ENCODE measurements at regions not wholly inside any gene's neighbourhood (a gene's known extent, or its start where the extent isn't known, plus 50 kb on each side); places are given as distances from the start of the nearest gene placed in this dataset.

DNA sequence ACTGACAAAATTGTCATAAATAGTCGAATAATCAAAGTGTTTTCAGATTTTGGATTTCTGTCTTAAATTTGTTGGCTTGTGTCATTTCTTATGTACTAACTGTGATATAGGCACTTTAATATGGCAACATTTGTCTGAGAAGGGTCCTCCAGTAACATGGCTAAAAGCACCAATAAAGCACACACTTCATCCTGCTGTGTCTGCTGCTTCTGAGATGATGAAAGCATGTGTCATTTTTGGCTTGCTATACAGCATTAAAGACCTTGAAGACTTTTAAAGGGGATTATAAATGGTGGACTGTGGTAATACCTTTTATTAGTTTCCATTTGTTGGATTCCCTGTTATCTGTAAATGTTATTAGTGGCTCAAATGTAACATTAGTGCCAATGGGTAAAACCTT lies 551.8 kb upstream of the GRID2 start:
- TF ChIP-seq, protein P1, sequence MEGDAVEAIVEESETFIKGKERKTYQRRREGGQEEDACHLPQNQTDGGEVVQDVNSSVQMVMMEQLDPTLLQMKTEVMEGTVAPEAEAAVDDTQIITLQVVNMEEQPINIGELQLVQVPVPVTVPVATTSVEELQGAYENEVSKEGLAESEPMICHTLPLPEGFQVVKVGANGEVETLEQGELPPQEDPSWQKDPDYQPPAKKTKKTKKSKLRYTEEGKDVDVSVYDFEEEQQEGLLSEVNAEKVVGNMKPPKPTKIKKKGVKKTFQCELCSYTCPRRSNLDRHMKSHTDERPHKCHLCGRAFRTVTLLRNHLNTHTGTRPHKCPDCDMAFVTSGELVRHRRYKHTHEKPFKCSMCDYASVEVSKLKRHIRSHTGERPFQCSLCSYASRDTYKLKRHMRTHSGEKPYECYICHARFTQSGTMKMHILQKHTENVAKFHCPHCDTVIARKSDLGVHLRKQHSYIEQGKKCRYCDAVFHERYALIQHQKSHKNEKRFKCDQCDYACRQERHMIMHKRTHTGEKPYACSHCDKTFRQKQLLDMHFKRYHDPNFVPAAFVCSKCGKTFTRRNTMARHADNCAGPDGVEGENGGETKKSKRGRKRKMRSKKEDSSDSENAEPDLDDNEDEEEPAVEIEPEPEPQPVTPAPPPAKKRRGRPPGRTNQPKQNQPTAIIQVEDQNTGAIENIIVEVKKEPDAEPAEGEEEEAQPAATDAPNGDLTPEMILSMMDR (IDR thresholded peaks at IDR 0.05): no peak
- no peak for TF ChIP-seq POLR2A (IDR thresholded peaks at IDR 0.05)
